HUES48 (cell line): ENCODE measurements at regions not wholly inside any gene's neighbourhood (a gene's known extent, or its start where the extent isn't known, plus 50 kb on each side); places are given as distances from the start of the nearest gene placed in this dataset.

Source experiments
- H3K27ac ChIP-seq: one replicate; pipeline ENCODE4 v1.7.0; 2013; ENCODE audit warnings: low read depth, low read length, inconsistent platforms
- H3K27me3 ChIP-seq: 2 replicates; pipeline ENCODE4 v1.6.1; 2013; ENCODE audit warnings: mild to moderate bottlenecking, low read length; ENCODE audit not compliant: control insufficient read depth, insufficient read depth
- H3K36me3 ChIP-seq: 2 replicates; pipeline ENCODE4 v1.6.1; 2013; ENCODE audit warnings: low read length; ENCODE audit not compliant: control insufficient read depth, insufficient read depth
- H3K4me1 ChIP-seq: 2 replicates; pipeline ENCODE4 v1.6.1; 2013; ENCODE audit warnings: mild to moderate bottlenecking, low read length; ENCODE audit not compliant: control insufficient read depth, insufficient read depth
- H3K4me3 ChIP-seq: 2 replicates; pipeline ENCODE4 v1.5.1; 2013; ENCODE audit warnings: mild to moderate bottlenecking, low read depth, low read length
- H3K9ac ChIP-seq: 2 replicates; pipeline ENCODE4 v1.6.1; 2013; ENCODE audit warnings: mild to moderate bottlenecking, low read depth, low read length, moderate library complexity
- H3K9me3 ChIP-seq: 2 replicates; pipeline ENCODE4 v1.6.1; 2013; ENCODE audit warnings: low read length; ENCODE audit not compliant: control insufficient read depth, insufficient read depth

DNA sequence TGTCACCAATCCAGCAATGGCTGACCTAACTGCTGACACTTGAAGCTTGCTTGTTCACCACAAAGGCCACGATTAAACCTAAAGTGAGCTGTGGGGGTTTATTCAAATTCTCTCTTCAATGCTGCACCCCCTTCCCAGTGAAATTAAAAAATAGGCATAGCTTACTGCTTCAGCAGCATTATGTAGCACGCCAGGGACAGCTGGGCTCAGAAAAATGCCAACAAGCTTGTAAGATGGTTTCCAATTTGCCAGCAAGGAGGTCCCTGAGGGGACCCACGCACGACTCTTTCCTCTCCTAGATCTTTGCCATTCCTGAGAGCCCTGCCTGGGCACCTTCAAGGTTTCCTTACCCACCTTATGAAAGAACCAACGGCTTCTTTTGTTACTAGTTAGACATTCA, 113.5 kb upstream of the CDH4 start:
- peaks cover 65% of the 10 kb centered on the region for H3K27me3 ChIP-seq
- H3K9ac ChIP-seq: no peak overlapping the region
- no peak overlapping the region for H3K27ac ChIP-seq
- H3K4me3 ChIP-seq: no peak overlapping the region
- no peaks in the 10 kb centered on the region for H3K9me3 ChIP-seq
- no peaks in the 10 kb centered on the region for H3K4me1 ChIP-seq
- no peaks in the 10 kb centered on the region for H3K36me3 ChIP-seq

DNA sequence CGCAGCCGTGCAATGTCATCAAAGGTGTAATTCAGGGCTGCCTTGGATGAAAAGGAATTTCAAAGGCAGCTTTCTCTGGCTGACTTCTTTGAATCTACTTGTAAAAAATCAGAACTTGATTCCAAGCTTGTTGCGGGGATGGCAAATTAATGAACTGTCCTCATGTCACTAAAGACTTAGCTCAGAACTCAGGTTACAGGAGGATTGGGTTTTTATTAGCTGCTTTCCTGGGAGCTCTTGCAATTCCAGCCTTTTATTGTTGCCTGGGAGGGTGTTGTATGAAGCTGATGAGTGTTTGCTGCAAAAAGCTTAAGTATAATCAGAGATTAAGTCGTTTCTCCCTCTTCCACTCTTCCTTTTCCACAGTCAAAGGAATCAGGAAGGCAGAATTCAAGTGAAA, 113.0 kb upstream of the CDH4 start:
- Histone ChIP-seq H3K27me3 (peaks cover 65% of the 10 kb centered on the region), H3K4me1 (no peaks in the 10 kb centered on the region), H3K4me3 (no peak overlapping the region), H3K27ac (no peak overlapping the region), H3K36me3 (no peaks in the 10 kb centered on the region), H3K9me3 (no peaks in the 10 kb centered on the region), H3K9ac (no peak overlapping the region)

GRCh38 chr20:61140576-61140975, 111.5 kb upstream of the CDH4 start:
- H3K9ac ChIP-seq: no peak overlapping the region
- H3K27ac ChIP-seq: no peak overlapping the region
- no peak overlapping the region for H3K4me3 ChIP-seq
- no peaks in the 10 kb centered on the region for H3K36me3 ChIP-seq
- peaks cover 71% of the 10 kb centered on the region for H3K27me3 ChIP-seq
- H3K4me1 ChIP-seq: no peaks in the 10 kb centered on the region
- no peaks in the 10 kb centered on the region for H3K9me3 ChIP-seq

GRCh38 chr20:61146023-61146422, 106.0 kb upstream of the CDH4 start:
- no peak overlapping the region for H3K4me3 ChIP-seq
- no peaks in the 10 kb centered on the region for H3K36me3 ChIP-seq
- no peaks in the 10 kb centered on the region for H3K4me1 ChIP-seq

DNA sequence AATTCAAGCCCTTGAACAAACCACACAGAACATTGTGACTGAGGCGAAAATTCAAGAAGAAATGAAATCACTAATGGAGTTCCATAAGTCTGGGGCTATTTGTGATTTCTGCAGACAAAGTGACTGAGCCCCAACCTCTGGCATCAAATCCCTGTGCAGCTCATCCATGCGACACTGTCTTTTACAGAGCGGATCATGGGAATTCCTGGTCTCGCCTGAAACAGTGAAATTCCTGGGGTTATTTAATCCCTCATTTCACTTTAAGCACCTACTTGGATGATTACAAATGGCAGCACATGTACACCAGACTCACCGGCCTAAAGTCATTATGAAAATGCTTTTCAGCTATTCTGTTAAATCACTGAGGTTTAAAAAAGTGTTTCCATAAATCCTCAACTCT, 102.4 kb upstream of the CDH4 start:
- H3K9me3 ChIP-seq: no peaks in the 10 kb centered on the region
- no peaks in the 10 kb centered on the region for H3K4me1 ChIP-seq
- H3K36me3 ChIP-seq: no peaks in the 10 kb centered on the region
- H3K9ac ChIP-seq: no peak overlapping the region
- no peak overlapping the region for H3K27ac ChIP-seq
- H3K27me3 ChIP-seq: peaks cover 80% of the 10 kb centered on the region
- no peak overlapping the region for H3K4me3 ChIP-seq

More at GRCh38 chr20:61146023-61146422, 106.0 kb upstream of the CDH4 start:
- Histone ChIP-seq H3K9me3 (no peaks in the 10 kb centered on the region), H3K27me3 (peaks cover 75% of the 10 kb centered on the region), H3K27ac (no peak overlapping the region), H3K9ac (no peak overlapping the region)

GRCh38 chr20:61157301-61157700, 94.8 kb upstream of the CDH4 start:
- Histone ChIP-seq H3K27me3 (peaks cover 51% of the 10 kb centered on the region), H3K36me3 (no peaks in the 10 kb centered on the region), H3K27ac (no peak overlapping the region), H3K9me3 (no peaks in the 10 kb centered on the region), H3K4me3 (no peak overlapping the region), H3K9ac (no peak overlapping the region), H3K4me1 (no peaks in the 10 kb centered on the region)

- Histone ChIP-seq H3K36me3 (no peaks in the 10 kb centered on the region), H3K27me3 (peaks cover 54% of the 10 kb centered on the region), H3K27ac (no peak overlapping the region)
Observed at GRCh38 chr20:61159957-61160686, 91.9 kb upstream of the CDH4 start.

DNA sequence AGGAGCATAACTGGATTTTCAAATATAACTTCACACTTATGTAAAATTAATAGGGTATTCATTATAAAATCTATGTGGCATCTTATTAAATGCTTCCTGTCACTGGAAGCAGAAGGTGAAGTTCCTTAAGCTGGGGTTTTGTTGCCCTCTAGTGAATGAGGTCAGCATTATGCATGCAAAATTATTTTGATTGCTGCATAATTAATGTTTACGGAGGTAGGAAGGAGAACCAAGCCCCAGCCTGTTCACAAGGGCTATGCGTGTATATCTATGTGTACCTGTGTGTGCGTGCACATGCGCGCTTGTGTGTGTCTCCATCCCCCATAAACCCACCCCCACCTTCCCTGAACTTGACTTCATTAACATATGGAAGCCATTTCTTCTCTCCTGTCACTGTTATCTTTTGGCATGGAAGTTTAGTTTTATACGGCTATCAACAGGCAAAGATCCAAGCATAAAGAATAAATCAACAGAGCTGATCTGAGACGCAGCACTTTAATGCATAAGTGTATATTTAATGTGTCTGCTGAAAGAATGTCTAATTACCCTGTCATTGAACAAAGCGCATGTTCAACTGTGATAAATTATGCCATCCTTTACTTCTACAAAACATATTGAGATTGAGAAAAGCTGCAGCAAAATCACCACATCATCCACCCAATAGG, 90.2 kb upstream of the CDH4 start:
- Histone ChIP-seq H3K4me3 (no peak overlapping the region), H3K9ac (no peak overlapping the region), H3K36me3 (no peaks in the 10 kb centered on the region), H3K27ac (no peak overlapping the region), H3K9me3 (no peaks in the 10 kb centered on the region), H3K27me3 (peaks cover 46% of the 10 kb centered on the region), H3K4me1 (0 out of 2 replicates have a peak, but pooled peaks cover 4% of the 10 kb centered on the region)

More at GRCh38 chr20:61159957-61160686, 91.9 kb upstream of the CDH4 start:
- no peaks in the 10 kb centered on the region for H3K4me1 ChIP-seq
- no peaks in the 10 kb centered on the region for H3K9me3 ChIP-seq
- no peak overlapping the region for H3K9ac ChIP-seq
- no peak overlapping the region for H3K4me3 ChIP-seq

GRCh38 chr20:61162451-61162850, 89.6 kb upstream of the CDH4 start:
- H3K27ac ChIP-seq: no peak overlapping the region
- peaks cover 44% of the 10 kb centered on the region for H3K27me3 ChIP-seq
- no peaks in the 10 kb centered on the region for H3K9me3 ChIP-seq
- no peak overlapping the region for H3K4me3 ChIP-seq
- H3K9ac ChIP-seq: no peak overlapping the region
- 0 out of 2 replicates have a peak, but pooled peaks cover 4% of the 10 kb centered on the region for H3K4me1 ChIP-seq
- no peaks in the 10 kb centered on the region for H3K36me3 ChIP-seq

GRCh38 chr20:61163031-61163430, 89.0 kb upstream of the CDH4 start:
- H3K36me3 ChIP-seq: no peaks in the 10 kb centered on the region
- H3K4me1 ChIP-seq: 0 out of 2 replicates have a peak, but pooled peaks cover 4% of the 10 kb centered on the region
- no peak overlapping the region for H3K27ac ChIP-seq
- H3K27me3 ChIP-seq: peaks cover 38% of the 10 kb centered on the region
- no peak overlapping the region for H3K9ac ChIP-seq
- H3K4me3 ChIP-seq: no peak overlapping the region
- no peaks in the 10 kb centered on the region for H3K9me3 ChIP-seq

DNA sequence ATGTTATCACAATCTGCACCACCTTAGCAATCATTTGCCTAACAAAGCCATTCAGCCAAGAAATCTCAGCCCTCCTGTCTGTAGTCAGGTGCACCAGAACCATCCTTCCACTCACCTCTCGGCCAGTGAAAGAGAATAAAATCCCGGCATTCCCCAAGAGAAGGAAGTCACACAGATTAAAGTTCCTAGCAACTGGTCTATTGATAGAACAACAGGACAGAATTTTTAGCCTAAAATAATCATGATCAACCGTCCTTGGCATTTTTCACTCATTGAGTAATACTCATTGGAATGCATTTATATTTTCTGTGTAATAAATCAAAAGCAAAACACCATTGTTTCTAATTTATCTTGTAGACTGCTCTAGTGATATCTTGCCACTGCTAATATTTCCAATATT, 85.7 kb upstream of the CDH4 start:
- H3K4me1 ChIP-seq: peaks cover 16% of the 10 kb centered on the region
- peaks cover 30% of the 10 kb centered on the region for H3K27me3 ChIP-seq
- no peak overlapping the region for H3K9ac ChIP-seq
- H3K36me3 ChIP-seq: no peaks in the 10 kb centered on the region
- no peak overlapping the region for H3K27ac ChIP-seq
- no peaks in the 10 kb centered on the region for H3K9me3 ChIP-seq
- no peak overlapping the region for H3K4me3 ChIP-seq
